GM03348 (cell line): ENCODE measurements at regions not wholly inside any gene's neighbourhood (a gene's known extent, or its start where the extent isn't known, plus 50 kb on each side); places are given as distances from the start of the nearest gene placed in this dataset.
"Not testable (repeated sequence)": the region's sequence is repeated elsewhere in the genome, so short reads cannot be mapped to it uniquely, and the experiment has no call there.

Experiments
- DNase-seq: peaks from one replicate; pipeline ENCODE4 v3.0.0; 2012; ENCODE audit warnings: low spot score

DNA sequence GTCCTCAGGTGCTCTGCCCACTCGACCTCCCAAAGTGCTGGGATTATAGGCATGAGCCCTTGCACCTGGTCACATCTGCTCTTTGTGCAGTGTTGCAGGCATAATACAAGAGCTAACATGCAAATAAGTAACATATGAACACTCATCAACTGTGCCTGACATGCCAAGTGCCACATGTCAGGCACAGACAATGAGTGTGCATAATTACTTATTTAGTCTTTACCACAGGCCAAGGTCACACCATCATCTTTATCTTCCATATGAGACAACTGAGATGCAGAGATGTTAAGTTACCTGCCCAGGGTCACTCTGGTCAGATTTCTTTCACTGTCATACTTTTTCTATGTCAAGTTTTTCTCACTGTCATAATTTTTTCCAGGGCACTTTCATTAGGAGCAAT, 126.1 kb downstream of the PPIAL4G start:
- DNase-seq: no peak

DNA sequence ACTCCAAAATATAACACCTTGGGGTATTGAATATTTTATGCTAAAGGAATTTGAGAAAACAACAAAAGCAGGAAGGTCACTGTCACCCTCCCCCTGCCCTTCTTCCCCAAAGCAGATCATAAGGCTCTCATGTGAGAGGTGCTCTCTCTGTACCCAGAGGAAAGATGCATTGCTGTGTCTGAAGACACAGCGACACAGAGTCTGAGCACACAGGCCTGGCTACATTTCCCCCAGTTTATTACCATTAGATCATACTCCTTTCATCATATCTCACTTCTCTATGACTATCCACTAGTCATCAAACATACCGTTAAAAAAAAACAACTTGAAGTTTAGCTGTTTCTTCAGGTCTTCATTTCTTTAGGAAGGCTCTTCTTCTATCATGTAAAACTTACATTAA, 127.1 kb downstream of the PPIAL4G start:
- no peak for DNase-seq

DNA sequence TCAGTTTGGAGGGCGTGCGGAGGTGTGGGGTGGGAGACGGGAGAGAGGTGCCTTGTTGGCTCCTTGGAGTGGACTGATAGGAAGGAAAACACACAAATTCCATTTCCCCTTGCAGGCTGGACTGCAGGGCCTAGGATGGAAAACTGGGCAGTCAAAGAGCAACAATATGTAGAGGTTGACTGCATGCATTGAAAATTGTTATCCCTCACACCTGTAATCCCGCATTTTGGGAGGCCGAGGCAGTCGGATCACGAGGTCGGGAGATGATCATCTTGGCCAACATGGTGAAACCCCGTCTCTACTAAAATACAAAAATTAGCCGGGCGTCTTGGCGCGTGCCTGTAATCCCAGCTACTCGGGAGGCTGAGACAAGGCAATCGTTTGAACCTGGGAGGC, 128.2 kb downstream of the PPIAL4G start:
- no peak for DNase-seq

DNA sequence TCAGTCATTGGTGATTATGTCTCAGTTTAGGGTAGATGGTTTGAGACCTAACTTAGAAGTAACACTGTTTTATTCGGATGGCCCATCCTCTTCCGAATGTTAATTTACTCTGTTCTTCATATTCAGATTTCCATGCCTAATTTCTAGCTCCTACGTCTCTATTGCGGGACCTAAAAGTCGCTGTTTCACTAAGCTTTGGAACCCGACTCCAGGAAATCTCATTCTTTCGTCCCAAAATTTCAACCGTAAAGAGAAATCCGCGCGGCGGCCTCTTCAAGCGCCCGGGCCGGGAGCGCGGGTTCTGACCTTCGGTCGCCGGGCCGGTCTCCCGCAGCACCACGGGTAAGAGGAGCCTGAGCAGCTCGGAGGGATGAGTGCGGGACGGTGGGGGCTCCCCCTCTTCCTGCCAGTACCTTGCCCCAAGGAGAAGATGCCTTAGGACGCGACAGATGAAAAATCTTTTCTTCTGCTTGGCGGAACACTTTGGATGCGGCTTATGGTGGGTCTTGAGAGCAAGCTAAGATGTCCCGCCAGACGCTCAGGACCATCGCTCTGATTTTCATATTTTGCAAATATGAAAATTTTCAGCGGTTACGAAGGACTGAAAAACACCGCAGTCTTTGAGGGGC, 128.7 kb downstream of the PPIAL4G start:
- DNase-seq: no peak

DNA sequence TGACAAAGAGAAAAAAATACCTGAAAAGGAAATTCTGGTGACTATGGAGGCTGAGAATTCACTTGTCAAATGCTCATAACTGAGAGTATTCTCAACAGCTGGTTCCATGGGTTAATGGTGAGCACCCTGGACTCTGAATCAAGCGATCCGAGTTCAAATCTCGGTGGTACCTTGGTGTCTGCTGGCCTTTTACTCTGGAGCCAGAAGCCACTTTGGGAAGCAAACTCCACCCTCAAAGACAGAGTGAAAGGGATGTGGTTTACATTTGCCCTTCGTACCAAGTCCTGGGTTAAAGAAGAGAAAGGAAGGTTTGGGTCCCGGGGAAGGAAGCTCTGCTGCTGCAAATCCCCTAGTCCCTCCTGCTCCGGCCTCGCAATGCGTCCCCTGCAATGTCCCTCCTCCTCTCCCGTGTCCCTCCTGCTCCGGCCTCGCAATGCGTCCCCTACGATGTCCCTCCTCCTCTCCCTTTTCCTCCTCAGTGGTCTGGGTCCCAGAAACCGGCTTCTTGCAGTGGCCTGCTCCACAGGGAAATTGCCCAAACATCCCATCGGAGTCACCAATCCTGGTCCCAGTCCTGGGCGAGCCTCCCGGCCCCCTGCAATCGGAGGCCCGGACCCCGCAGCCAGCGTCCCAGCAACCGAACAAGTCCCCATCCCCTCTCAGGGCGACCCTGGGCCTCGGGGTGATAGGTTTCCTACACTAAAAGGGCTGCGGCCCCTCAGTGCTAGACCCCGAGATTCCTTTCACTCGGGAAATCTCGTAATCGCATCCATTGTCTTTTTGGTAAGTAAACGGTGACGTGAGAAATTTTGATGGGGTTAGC, 129.4 kb downstream of the PPIAL4G start:
- DNase-seq: peak; percentile 31

DNA sequence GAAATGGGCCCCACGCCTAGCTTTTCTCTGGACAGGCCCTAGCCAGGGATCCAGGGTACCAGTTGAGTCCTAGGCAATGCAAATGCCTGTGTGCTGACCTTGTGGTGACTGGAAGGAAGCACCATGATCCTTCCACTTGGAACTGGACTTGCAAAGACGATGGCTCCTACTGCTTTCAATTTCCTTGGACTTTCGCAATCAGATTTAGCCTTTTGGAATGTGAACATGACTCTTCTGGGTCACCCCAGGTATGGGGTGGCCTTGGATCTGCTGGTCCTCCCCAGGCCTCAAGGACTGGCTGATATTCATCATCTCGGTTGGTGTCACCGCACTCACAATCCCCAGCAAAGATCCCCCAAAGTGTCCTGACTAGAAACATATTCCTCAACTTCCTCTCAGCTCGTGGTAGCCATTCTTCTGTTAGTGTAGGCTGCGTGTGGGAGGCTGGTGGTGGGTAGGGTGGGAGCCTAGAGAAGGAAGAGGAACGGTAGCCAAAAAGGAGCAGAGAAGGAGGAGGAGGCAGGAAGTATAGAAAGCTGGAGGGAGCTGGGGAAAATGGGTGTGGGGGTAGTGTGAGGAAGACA, 130.5 kb downstream of the PPIAL4G start:
- DNase-seq: no peak

DNA sequence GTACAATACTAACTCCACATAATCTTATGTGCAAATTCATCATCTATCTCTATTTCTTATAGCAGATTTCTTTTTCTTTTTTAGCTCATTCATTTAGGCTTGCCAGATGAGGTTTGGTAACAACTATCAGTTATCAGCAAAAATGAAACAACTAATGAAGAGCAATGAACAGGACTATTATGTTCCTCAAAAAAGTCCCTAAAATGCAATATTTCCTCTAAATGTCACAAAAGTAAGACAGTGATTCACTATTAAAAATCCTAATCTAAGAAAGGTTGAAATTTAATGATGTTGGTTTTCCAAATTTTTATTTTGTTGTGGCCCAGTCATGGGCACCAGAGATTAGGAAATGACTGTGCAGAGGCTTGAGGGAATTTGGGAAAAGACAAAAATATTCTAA, 135.3 kb downstream of the PPIAL4G start:
- no peak for DNase-seq

DNA sequence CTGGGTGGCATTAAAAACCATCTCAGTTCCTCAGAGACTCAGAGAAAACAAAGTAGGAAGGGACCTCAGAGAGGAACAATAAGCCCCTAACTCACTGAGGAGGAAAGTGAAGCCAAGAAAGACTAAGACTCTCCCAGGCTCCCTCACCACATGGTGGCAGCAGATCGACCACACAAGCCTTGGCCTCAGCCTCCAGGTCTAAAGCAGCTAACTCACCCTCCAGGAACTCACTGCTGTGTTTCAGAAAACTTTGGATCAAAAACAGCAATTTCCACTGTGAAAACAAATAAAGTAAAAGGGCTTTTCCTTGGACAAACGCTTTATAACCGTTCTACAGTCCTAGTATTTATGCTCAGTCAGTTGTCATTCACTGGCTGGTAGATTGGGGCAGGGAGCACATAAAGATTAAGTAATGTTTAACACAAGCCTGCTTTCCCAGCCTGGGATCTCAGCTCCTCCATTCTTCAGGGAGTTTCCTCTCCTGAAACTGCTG, 137.4 kb downstream of the PPIAL4G start:
- peak; percentile 44 for DNase-seq

DNA sequence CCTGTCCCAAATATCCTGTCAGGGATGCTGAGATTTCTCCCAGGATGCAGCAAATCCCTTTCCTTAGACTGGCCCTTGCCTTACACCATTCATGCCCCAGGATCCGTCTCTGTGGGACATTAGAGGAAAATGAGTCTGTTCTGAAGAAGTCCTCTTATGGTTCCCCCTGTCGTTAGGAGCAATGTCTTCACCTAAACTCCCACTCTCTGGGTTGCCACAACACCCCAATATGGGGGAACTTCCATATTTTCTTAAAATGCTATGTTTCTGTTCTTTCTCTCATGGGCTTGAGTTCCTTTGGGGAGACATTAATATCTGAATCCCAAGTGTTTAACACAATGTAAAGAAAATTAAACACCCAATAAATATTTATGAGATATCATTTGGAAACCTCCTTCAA, 138.5 kb downstream of the PPIAL4G start:
- DNase-seq: not testable (repeated sequence)

DNA sequence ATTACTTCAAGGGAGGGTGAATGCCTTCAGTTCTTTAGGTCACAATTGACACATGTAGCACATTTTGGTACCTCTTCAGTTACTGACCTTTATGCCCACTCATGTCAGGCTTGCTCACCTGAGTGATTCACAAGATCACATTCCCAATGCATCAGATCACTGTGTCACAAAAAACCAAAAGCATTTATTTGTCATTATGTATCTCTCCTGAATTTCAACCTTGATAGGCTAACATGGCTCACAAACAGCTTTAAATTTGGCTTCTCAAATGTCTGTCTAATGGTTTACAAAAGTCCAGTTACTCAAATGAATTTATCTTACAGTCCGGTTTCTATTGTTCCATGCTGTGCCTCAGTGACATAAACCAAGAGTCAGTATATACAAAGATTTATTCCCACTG, 141.4 kb downstream of the PPIAL4G start:
- DNase-seq: not testable (repeated sequence)

DNA sequence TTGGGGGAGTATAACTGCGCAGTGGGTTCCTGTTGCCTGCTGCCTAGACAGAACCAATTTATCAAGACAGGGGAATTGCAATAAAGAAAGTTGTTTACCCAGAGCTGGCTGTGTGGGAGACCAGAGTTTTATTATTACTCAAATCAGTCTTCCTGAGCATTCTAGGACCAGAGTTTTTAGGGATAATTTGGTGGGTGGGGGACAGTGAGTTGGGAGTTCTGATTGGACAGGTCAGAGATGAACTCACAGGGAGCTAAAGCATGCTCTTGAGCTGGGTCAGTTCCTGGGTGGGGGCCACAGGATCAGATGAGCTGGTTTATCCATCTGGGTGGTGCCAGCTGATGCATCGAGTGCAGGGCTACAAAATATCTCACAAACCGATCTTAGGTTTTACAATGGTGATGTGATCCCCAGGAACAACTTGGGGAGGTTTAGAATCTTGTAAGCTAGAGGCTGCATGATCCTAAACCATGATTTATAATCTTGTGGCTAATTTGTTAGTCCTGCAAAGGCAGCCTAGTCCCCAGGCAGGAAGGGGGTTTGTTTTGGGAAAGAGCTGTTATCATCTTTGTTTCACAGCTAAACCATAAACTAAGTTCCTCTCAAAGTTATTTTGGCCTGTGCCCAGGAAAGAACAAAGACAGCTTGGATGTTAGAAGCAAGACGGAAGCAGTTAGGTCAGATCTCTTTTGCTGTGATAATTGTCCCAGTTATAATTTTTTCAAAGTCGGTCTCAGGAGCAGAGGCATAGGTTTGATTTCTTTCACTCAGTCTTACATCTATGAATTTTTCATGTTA, 146.8 kb downstream of the PPIAL4G start:
- DNase-seq: not testable (repeated sequence)

DNA sequence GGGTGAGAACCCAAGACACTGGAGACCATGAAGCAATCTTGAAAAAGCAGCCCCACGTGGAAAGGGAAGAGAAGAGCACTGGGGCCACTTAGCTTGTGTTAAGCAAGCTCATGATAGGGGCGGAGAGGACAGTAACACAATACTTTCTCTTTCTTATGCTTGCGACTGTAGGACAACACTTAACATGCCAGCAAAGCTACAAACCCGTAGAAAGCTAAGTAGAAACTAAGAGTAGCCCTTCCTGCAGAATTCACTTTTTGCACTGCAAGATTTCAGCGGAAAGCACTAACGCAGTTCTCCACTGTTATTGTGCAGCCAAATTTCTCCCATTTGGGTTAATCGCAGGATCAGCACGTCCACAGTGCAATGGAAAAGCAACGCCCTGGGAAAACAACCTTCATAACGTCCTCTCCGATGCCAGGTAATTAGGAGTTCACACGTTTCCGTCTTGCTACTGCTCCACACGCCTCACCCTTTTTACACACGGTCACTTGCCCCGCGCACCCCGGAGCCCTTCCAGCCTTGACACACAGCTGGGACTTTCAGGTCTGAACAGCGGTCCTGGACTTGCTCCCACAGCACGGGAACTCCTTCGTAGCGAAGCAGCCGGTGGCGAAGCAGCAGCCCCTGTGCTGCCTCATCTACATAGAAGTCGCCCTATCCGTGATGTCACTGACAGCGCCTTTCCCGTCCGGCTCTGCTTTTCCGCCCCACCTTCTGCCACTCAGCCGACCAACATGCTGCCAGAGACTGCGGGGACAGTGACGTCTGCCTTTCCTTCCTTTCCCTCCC, 148.6 kb downstream of the PPIAL4G start:
- DNase-seq: peak; percentile 52

DNA sequence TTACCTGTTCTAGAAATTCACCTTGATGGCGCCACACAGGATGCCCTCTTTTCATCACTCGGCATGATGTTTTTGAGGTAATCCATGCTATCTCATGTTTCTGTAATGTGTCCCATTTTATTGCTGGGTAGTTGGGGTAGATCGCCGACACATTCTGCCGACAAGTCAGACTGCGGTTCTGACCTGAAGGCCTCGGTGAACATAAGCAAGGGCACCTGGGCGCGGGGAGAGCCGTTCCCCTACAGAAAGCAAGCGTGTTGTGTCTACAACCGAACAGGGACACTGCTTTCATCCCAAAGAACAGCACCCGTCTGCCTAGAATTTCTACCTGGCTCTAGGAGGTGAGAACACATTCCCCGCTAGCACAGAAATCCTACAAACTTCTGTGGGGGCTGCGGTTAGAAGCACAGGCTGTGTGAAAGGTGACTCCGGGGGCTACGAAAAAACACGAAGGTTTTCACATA, 149.2 kb downstream of the PPIAL4G start:
- DNase-seq: no peak

DNA sequence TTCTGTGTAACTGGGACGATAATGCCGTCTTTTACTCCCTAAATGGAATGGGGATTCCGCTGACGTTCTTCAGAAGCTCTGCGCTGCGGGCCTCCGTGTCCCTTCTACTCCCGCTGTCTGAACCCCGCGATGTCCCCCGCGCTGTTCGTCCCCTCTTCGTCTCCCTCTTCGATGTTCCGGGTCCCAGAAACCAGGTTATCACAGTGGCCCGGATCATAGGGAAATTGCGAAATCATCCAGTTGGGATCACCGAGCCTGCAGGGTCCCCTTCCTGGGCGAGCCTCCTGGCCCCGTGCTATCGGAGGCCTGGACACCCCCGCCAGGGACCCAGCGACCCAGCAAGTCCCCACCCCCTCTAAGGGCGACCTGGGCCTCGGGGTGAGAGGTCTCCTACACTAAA, 154.2 kb downstream of the PPIAL4G start:
- DNase-seq: no peak

DNA sequence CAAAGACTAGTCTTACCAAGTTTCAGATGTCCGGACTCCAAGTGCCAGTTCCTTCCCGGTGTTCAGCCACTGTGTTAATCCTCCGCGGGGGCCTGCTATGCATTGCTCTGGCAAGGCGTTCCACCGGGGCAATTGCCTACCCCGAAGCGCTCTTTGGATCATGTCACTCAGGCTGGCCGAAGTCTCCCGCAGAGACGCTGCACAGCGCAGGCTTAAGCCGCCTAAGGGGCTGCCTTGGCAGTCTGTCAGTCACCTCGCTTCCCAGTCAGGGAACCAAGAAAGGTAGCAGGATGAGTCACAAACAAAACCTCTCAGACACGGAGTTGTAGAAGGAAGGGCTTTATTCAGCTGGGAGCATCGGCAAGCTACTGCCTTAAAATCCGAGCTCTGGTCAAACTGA, 158.1 kb downstream of the PPIAL4G start:
- not testable (repeated sequence) for DNase-seq

DNA sequence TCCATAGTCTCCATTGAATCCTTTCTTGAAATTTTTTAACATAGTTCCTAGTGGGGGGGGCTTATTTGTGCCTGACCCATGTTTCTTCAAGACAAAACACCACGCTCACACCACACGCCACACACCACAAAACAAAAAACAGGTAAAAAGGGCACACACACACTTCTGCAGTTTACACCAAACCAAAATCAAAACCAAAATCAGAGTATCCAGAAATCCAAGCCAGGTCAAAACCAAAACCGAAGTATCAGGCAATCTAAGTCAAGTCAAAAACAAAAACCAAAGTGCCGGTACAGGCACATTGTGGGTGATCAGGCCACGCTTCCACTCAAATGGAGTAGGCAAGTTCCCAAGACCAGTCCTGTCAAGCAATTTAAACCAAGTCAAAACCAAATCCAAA, 158.6 kb downstream of the PPIAL4G start:
- DNase-seq: not testable (repeated sequence)

DNA sequence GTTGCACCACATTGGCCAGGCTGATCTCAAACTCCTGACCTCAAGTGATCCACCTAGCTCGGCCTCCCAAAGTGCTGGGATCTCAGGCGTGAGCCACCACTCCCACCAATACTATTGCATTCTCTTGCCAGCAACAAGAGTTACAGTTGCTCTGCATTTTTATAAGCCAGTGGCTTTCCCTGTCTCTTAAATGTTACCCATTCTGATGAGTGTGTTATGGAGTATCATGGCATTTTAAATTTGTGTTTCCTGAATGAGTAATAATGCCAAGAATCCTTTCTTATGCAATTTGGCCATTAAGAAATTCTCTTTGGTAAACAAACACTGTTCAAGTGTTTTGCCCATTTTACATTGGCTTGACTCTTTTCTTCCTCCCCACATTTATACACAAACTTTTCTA, 163.0 kb downstream of the PPIAL4G start:
- not testable (repeated sequence) for DNase-seq

DNA sequence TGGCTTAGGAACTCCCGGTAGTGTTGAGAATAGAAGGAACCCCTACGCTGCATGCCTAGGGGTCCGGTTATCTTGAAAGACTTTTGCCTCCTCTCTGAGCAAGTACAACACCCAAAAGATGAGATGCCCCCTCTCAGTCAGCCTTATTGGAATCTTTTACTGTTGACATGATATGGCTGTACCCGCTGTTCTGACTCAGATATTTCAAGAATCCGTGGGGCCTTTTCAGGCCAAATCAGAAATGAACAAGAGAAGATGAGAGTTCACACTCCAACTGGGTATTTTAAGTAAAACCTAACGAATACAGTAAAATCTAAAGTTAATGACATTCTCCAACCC, 164.2 kb downstream of the PPIAL4G start:
- DNase-seq: no peak

DNA sequence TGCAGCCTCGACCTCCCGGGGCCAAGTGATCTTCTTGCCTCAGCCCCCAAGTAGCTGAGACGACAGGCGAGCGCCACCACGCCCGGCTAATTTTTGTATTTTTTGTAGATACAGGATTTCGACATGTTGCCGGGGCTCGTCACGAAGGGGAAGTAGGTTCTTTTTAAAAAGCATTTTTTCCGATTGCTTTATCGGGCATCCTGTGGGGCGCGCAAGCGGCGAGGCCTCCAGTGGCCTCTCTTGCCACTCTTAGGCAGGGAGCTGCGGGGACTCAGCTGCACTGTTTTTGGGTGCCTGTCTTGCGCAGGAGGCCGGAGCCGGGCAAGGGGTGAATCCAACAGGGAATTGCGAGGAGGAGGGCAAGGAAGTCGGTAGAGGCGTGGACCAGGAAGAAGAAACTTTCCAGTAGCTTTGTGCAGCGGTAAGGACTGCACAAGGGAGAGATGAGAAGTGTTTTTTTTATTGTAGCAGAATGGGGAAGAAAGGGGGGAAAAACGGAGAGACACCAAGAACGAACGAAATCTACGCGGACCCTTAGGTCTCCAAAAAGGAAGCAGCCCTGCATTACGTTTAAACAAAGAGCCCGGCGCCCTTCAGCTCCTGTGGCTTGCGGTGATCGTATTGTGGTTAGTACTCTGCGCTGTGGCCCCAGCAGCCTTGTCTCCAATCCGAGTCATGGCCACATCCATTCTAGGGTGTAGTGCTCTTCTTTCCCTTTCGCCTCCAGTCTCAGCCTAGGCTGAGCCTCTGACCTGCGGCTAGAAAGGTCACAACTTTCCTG, 164.8 kb downstream of the PPIAL4G start:
- DNase-seq: no peak

DNA sequence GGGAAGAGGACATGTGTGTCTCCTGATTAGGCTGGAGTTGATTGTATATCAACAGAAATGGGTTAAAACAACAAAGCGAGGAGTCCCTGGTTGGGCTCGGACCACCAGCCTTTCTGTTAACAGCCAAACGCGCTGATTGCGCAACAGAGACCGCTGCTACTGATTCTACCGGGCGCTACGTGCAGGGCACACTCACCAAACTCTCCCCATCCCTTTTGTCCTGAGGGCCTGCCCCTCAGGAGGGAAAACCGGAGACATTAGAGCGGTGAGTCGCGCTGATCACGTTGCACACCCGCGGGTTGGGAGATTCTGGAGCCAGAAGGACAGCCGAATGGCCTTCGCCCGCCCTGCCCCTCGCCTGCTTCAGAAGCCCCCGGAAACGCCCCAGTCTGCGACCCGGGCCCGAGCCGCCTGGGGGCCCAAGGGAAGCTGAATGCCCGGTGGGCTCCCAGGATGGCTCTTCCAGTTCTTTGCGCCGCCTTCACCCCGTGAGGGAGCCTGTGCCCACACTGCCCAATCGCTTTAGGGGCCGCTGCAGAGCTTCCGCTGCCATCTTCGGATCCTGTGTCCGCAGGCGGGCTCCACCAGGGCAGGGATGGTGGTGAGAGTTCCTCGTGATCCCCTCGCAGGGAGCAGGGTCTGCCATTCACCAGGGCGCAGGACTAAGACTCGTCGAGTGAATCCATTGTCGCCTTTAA, 165.4 kb upstream of the NBPF11 start:
- no peak for DNase-seq
